GM19468 (cell line): ENCODE measurements at regions not wholly inside any gene's neighbourhood (a gene's known extent, or its start where the extent isn't known, plus 50 kb on each side); places are given as distances from the start of the nearest gene placed in this dataset.
"Not testable (repeated sequence)": the region's sequence is repeated elsewhere in the genome, so short reads cannot be mapped to it uniquely, and the experiment has no call there.

ENCODE experiments used
- ATAC-seq: cut with Tn5 transposase; IDR thresholded peaks from one replicate; pipeline ENCODE4 v1.9.1; 2021; ENCODE audit warnings: mild to moderate bottlenecking, moderate library complexity, moderate number of reproducible peaks; ENCODE audit not compliant: unreplicated experiment; ENCODE audit errors: extremely low read depth

- peak; percentile 44 for ATAC-seq
These were observed 148.9 kb upstream of the GBE1 start for GRCh38 chr3:81910244-81910852.

- no peak for ATAC-seq
These were observed 148.4 kb upstream of the GBE1 start for GRCh38 chr3:81909796-81910195.

GRCh38 chr3:81908561-81908960, 147.1 kb upstream of the GBE1 start:
- no peak for ATAC-seq

GRCh38 chr3:81898336-81898735, 136.9 kb upstream of the GBE1 start:
- no peak for ATAC-seq

DNA sequence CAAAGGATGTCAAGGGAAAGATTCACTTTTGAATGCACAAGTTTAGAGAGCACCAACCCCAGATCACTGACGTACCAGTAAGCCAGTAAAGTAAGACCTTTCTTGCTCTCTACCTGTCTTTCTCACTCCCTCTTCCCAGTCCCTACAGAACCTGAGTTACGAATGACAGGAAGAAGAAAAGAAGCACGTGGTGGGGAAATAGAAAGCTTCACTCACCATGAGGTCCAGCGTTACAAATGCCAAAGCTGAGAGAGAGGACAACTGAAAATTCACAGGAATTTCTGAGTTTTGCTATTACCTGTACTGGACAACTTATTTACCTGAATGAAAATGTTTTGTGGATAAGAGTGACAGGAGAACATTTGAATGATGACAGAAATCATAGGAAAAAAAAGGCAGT, 133.2 kb upstream of the GBE1 start:
- ATAC-seq = no peak

GRCh38 chr3:81891055-81891895, 129.8 kb upstream of the GBE1 start:
- no peak for ATAC-seq

GRCh38 chr3:81888914-81889557, 127.6 kb upstream of the GBE1 start:
- no peak for ATAC-seq

GRCh38 chr3:81887448-81887847, 126.0 kb upstream of the GBE1 start:
- no peak for ATAC-seq

GRCh38 chr3:81886081-81886480, 124.6 kb upstream of the GBE1 start:
- no peak for ATAC-seq

DNA sequence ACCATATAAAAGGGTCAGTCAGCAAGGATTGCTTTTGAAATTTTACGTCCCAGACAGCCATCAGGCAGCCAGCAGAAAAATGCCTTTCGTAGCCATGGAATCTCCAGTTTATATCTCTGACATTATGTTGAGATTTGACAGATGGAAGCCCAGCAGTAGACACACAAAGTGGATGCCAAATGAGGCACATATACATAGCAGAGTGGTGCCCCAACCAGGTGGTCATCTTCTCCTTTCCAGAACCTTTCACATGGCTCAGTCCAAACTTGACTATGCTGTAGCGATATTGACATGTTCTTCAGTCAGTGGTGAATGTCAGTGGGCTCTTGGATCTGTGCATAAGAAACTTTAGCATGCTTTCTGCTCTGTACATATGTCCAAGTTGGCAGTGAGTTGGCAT, 123.3 kb upstream of the GBE1 start:
- ATAC-seq = no peak

DNA sequence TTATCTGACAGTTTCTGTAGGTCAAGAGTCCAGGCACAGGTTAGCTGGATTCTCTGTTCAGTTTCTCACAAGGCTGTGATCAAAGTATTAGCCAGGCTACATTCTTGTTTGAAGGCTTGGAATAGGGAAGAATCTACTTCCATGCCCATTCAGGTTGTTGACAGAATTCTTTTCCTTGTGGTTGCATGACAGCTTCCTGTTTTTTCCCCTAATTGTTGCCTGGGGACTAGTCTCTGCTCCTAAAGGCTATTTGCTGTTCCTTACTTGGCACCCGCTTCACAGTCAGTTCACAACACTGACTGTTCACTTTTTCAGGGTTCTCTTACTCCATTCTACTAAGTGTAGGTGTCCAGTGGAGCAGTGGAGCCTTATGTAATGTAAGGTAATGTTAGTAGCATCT, 115.4 kb upstream of the GBE1 start:
- ATAC-seq = no peak

GRCh38 chr3:81874738-81875137, 113.3 kb upstream of the GBE1 start:
- no peak for ATAC-seq

GRCh38 chr3:81872566-81872965, 111.1 kb upstream of the GBE1 start:
- ATAC-seq = no peak

DNA sequence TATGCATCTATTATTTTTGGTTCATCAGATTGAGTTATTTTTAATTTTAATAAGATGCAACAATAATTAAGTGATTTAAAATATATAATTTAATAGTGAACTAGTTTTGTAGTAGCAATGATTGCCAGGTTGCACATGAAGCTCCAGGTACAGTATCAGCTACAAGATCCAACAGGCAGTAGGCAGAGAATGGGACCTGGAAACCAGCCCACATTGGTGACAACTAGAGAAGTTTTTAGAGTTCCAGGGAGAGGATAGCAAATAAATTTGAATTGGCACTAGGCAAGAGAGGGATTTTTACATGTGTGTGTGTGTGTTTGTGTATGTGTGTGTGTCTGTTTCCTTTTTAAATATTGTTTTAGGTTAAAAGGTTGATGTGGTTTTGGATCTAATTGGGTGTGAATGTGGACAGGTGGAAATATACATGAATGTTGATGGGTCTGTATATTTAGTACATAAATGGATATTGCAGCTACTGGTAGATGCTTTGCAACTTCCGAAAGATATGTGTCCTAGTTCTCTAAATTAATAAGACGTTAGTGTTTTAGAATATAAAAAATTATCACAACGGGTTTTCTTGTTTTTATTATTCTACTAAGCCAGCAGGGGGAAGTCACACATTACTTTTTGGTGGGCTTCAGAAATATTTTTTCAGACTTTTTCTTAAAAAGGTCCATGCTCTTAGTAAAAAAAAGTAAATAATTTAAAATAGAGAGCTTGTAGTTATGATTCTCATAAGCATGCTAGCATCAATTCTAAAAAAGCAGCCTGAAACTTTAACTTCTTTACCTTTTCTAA, 110.1 kb upstream of the GBE1 start:
- ATAC-seq = no peak

- no peak for ATAC-seq
These were observed 107.9 kb upstream of the GBE1 start for GRCh38 chr3:81869382-81869781.

GRCh38 chr3:81868597-81868996, 107.2 kb upstream of the GBE1 start:
- ATAC-seq = no peak

DNA sequence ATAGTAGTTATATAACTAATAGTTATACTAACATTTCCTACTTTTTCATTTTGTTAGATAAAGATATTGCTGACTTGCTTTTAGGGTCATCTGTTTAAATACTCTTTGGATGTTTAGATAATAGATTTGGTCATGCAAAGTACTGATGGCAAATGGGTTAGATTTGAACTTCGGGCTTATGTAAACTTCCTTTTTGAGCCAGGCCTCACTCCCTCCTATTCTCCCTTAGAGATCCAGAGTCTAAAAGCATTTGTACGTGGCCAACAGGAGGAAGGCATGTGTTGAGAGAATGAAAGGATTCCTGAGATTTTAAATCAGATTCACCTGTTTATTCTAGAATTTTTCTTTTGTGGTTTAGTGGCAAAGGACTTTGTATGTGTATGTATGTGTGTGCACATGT, 106.4 kb upstream of the GBE1 start:
- ATAC-seq = no peak

DNA sequence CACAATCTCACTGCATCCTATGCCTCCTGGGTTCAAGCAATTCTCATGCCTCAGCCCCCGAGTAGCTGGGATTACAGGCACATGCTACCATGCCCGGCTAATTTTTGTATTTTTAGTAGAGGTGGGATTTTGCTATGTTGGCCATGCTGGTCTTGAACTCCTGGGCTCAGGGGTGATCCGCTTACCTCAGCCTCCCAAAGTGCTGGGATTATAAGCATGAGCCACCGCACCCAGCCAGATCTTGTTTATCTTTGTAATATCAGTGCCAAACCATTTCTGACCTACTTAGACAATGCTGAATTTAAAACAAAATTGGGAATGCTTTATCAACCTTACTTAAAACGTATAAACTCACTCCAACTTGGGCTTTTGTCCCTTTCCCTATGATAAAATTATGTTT, 103.7 kb upstream of the GBE1 start:
- ATAC-seq = not testable (repeated sequence)

- no peak for ATAC-seq
These were observed 102.8 kb upstream of the GBE1 start for GRCh38 chr3:81864272-81864671.

GRCh38 chr3:81863756-81864155, 102.3 kb upstream of the GBE1 start:
- no peak for ATAC-seq

GRCh38 chr3:81861593-81861992, 100.1 kb upstream of the GBE1 start:
- no peak for ATAC-seq
